GM19328 (cell line): ENCODE measurements at regions not wholly inside any gene's neighbourhood (a gene's known extent, or its start where the extent isn't known, plus 50 kb on each side); places are given as distances from the start of the nearest gene placed in this dataset.

Experiments used
- ATAC-seq: cut with Tn5 transposase; IDR thresholded peaks from one replicate; pipeline ENCODE4 v1.9.1; 2021; ENCODE audit warnings: mild to moderate bottlenecking, moderate library complexity; ENCODE audit not compliant: unreplicated experiment

- ATAC-seq, result no peak
Observed at GRCh38 chr6:133688705-133689492, 200.0 kb upstream of the TCF21 start.

- ATAC-seq, result no peak
Observed at GRCh38 chr6:133689863-133690262, 199.1 kb upstream of the TCF21 start.

GRCh38 chr6:133693565-133693964 is 195.3 kb upstream of the TCF21 start:
- no peak for ATAC-seq

GRCh38 chr6:133697185-133697584 is 191.7 kb upstream of the TCF21 start:
- ATAC-seq, result no peak

- ATAC-seq, result no peak
Observed at GRCh38 chr6:133697666-133698065, 191.2 kb upstream of the TCF21 start.

GRCh38 chr6:133698272-133698671 is 190.6 kb upstream of the TCF21 start:
- no peak for ATAC-seq

- ATAC-seq, result no peak
Observed at GRCh38 chr6:133699741-133700385, 189.1 kb upstream of the TCF21 start.

GRCh38 chr6:133701633-133702331 is 187.1 kb upstream of the TCF21 start:
- no peak for ATAC-seq

GRCh38 chr6:133704371-133704770 is 184.5 kb upstream of the TCF21 start:
- ATAC-seq, result no peak

GRCh38 chr6:133705066-133705465 is 183.8 kb upstream of the TCF21 start:
- ATAC-seq, result no peak

- no peak for ATAC-seq
Observed at GRCh38 chr6:133705731-133706130, 183.2 kb upstream of the TCF21 start.

- ATAC-seq, result no peak
Observed at GRCh38 chr6:133707456-133707855, 181.5 kb upstream of the TCF21 start.

GRCh38 chr6:133710826-133711225 is 178.1 kb upstream of the TCF21 start:
- no peak for ATAC-seq

GRCh38 chr6:133715270-133715669 is 173.6 kb upstream of the TCF21 start:
- no peak for ATAC-seq

- ATAC-seq, result no peak
Observed at GRCh38 chr6:133724726-133725125, 164.2 kb upstream of the TCF21 start.

GRCh38 chr6:133726188-133726587 is 162.7 kb upstream of the TCF21 start:
- ATAC-seq, result no peak

GRCh38 chr6:133730881-133731280 is 158.0 kb upstream of the TCF21 start:
- no peak for ATAC-seq

GRCh38 chr6:133740218-133740617 is 148.7 kb upstream of the TCF21 start:
- no peak for ATAC-seq

- ATAC-seq, result no peak
Observed at GRCh38 chr6:133740816-133741215, 148.1 kb upstream of the TCF21 start.

GRCh38 chr6:133741375-133741861 is 147.5 kb upstream of the TCF21 start:
- no peak for ATAC-seq

- no peak for ATAC-seq
Observed at GRCh38 chr6:133743621-133744020, 145.3 kb upstream of the TCF21 start.

GRCh38 chr6:133746417-133746770 is 142.5 kb upstream of the TCF21 start:
- ATAC-seq, result no peak
